Ovary (tissue), 7 donors: ENCODE measurements at regions not wholly inside any gene's neighbourhood (a gene's known extent, or its start where the extent isn't known, plus 50 kb on each side); places are given as distances from the start of the nearest gene placed in this dataset.

Experiments used
- DNase-seq, 5 donors: peaks; one replicate each; pipeline ENCODE4 v3.0.0-alpha.2; 2019 to 2020
- H3K27ac ChIP-seq, 2 donors: fragments of 200-600 bp; one replicate each; pipeline versions ENCODE4 v1.5.1 to v1.8.0; 2019 to 2022
- H3K27me3 ChIP-seq: fragments of 200-600 bp; one replicate; pipeline ENCODE4 v1.8.0; 2022
- H3K36me3 ChIP-seq: fragments of 200-600 bp; sonication (generic); one replicate; pipeline ENCODE4 v1.5.1; 2019
- H3K4me1 ChIP-seq: one replicate; pipeline ENCODE4 v1.8.1; 2013; ENCODE audit warnings: mild to moderate bottlenecking, moderate library complexity; ENCODE audit not compliant: insufficient read depth
- H3K4me3 ChIP-seq: fragments of 200-600 bp; sonication (generic); one replicate; pipeline ENCODE4 v1.5.1; 2017
- H3K9me3 ChIP-seq, 2 donors: fragments of 200-600 bp in 1 of 2; sonication (generic) in 1 of 2; one replicate each; pipeline versions ENCODE4 v1.5.1 to v1.8.1; 2013 to 2019; ENCODE audit warnings: mild to moderate bottlenecking in 1 of 2, moderate library complexity in 1 of 2
- EP300 ChIP-seq: sonication (generic); formaldehyde crosslinking; IDR thresholded peaks from one replicate; pipeline ENCODE4 v1.6.1; 2017; ENCODE audit warnings: antibody characterized with exemption
- POLR2A ChIP-seq: fragments of 450-650 bp; IDR thresholded peaks from one replicate; pipeline ENCODE4 v1.6.1; 2017; ENCODE audit warnings: antibody characterized with exemption, mild to moderate bottlenecking, moderate library complexity
- WGBS, 3 donors: extraction: QIAGEN DNeasy Blood & Tissue Kit in 1 of 3; methylation state at CpG; one replicate each; pipeline versions ENCODE4 v1.1.5 to v1.1.7; 2013 to 2017; 5-methylcytosine and 5-hydroxymethylcytosine counted together
- intact Hi-C, 4 donors: fragments of 100-400 bp; cut with DNase I; formaldehyde crosslinking; loops; one replicate each; pipeline versions ENCODE4 v1.11.0 to v1.15.1; 2022 to 2023
- TF ChIP-seq, protein P1 (sequence below), 3 donors: fragments of 450-650 bp in 2 of 3; fragments of 200-600 bp in 1 of 3; IDR thresholded peaks; one replicate each; pipeline versions ENCODE4 v1.5.1 to v1.8.0; 2016 to 2022; ENCODE audit warnings: antibody characterized with exemption in 3 of 3, mild to moderate bottlenecking in 1 of 3
- donor health status: DM: no; HTN: no; CAD: no; lungs with moderate emphysema.
- donor health status: DM: no; HTN: no; CAD: no.
- donor health status: Bipolar disorder and iron deficiency.
- donor health status: DM: no; HTN: no; CAD: no.
- donor health status: DM: yes; HTN: yes; CAD: no.

DNA sequence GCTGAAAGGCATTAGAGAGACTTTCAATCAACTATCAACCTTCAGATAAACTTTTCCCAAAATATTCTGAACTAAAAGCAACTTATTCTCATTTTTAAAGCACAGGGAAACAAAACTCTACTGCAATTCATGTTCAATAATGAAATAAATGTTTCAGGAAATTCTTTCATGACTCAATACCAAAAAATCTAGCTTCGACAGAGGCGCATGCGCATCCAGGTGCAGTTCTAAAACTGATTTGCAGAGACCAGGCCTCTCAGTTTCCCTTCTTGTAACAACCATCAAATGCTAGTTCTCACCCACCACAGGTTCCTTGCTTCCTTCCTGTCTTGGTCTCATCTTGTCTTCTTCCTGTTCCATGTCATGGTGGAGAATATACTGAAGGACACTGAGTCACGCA is 55.3 kb upstream of the NRBF2 start:
- Histone ChIP-seq H3K27ac (no peak overlapping the region), H3K4me3 (no peak overlapping the region), H3K9me3 (no peaks in the 10 kb centered on the region), H3K36me3 (no peaks in the 10 kb centered on the region), H3K27me3 (no peaks in the 10 kb centered on the region), H3K4me1 (no peaks in the 10 kb centered on the region)
- TF ChIP-seq POLR2A = no peak
- TF ChIP-seq, protein P1, sequence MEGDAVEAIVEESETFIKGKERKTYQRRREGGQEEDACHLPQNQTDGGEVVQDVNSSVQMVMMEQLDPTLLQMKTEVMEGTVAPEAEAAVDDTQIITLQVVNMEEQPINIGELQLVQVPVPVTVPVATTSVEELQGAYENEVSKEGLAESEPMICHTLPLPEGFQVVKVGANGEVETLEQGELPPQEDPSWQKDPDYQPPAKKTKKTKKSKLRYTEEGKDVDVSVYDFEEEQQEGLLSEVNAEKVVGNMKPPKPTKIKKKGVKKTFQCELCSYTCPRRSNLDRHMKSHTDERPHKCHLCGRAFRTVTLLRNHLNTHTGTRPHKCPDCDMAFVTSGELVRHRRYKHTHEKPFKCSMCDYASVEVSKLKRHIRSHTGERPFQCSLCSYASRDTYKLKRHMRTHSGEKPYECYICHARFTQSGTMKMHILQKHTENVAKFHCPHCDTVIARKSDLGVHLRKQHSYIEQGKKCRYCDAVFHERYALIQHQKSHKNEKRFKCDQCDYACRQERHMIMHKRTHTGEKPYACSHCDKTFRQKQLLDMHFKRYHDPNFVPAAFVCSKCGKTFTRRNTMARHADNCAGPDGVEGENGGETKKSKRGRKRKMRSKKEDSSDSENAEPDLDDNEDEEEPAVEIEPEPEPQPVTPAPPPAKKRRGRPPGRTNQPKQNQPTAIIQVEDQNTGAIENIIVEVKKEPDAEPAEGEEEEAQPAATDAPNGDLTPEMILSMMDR (IDR thresholded peaks at IDR 0.05) = no peak
- TF ChIP-seq EP300 = no peak
- intact Hi-C loops = no loop called here
- no peak for DNase-seq
- WGBS, 3 donors = 95 to 96% (median 96%) methylated on average over 4 of the region's 4 CpGs

DNA sequence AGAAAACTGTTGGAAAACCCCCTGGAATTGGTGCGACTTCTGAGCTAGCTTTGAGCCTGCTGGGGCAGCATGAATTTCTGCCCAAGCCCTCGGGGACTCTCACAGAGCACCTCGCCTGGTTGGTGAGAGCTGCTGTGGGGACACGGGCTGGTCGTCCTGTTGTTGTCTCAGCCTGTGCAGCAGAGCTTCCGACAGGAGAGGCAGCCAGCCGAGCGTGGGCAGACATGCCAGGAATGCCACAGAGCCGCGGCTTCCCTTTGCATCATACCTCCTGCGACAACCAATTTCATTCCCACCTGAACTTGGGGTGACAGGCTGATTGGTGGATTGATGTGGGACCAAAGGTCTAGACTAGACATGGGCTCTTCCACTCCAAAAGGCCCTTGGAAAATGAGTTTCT is 60.2 kb upstream of the NRBF2 start:
- Histone ChIP-seq H3K9me3 (no peaks in the 10 kb centered on the region), H3K4me1 (no peaks in the 10 kb centered on the region), H3K36me3 (no peaks in the 10 kb centered on the region), H3K27me3 (no peaks in the 10 kb centered on the region), H3K4me3 (no peak overlapping the region), H3K27ac (no peak overlapping the region)
- TF ChIP-seq, protein P1 (IDR thresholded peaks at IDR 0.05) = no peak
- TF ChIP-seq EP300 = no peak
- no peak for TF ChIP-seq POLR2A
- 82 to 85% (median 82%) methylated on average over 11 of the region's 11 CpGs for WGBS, 3 donors
- intact Hi-C loops = no loop called here
- no peak for DNase-seq

DNA sequence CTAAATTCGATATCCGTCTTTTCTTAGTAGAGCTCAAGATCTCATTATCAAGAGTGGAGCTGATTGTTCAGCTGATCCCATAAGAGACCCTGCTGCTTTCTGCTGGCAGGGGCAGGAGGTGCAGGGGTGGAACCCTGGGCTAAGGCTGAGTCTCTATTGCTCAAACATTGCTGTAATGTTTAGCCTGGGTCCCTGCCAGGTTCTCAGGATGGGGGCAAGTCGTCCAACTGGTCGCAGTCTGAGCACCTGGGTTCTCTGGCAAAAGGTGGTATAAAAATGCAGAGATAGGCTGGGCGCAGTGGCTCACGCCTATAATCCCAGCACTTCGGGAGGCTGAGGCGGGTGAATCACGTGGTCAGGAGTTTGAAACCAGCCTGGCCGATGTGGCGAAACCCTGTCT is 62.0 kb upstream of the NRBF2 start:
- intact Hi-C loops = no loop called here
- H3K4me1 ChIP-seq = no peaks in the 10 kb centered on the region
- no peaks in the 10 kb centered on the region for H3K36me3 ChIP-seq
- H3K27me3 ChIP-seq = no peaks in the 10 kb centered on the region
- DNase-seq = no peak
- no peaks in the 10 kb centered on the region for H3K9me3 ChIP-seq
- no peak for TF ChIP-seq EP300
- TF ChIP-seq POLR2A = no peak
- no peak overlapping the region for H3K27ac ChIP-seq
- no peak overlapping the region for H3K4me3 ChIP-seq
- WGBS, 3 donors = 90 to 93% (median 92%) methylated on average over 11 of the region's 11 CpGs

DNA sequence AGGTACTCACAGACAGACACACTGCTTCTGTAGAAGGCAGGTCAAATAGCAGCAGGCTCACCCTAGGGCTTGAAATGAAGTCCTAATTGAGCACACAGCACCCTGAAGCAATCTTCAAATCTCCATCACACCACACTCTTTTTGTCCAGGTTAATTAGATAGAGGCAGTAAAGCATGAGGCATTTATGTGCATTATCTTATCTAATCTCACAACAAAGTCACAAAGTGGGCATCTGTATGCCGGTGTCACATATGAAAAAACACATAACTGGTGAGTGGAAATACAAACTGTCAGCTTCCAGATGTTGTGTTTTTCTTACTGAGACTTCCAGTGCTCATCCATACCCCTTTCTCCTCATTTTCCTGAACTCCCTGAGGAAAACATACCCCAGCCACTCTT is 63.8 kb upstream of the NRBF2 start:
- DNase-seq = no peak
- 57 to 63% (median 61%) methylated on average over 1 of the region's 1 CpG for WGBS, 3 donors
- no peaks in the 10 kb centered on the region for H3K36me3 ChIP-seq
- no peaks in the 10 kb centered on the region for H3K4me1 ChIP-seq
- no peak overlapping the region for H3K27ac ChIP-seq
- intact Hi-C loops = no loop called here
- H3K27me3 ChIP-seq = no peaks in the 10 kb centered on the region
- TF ChIP-seq POLR2A (no peak), EP300 (no peak)
- TF ChIP-seq, protein P1 (IDR thresholded peaks at IDR 0.05) = no peak
- no peaks in the 10 kb centered on the region for H3K9me3 ChIP-seq
- H3K4me3 ChIP-seq = no peak overlapping the region

DNA sequence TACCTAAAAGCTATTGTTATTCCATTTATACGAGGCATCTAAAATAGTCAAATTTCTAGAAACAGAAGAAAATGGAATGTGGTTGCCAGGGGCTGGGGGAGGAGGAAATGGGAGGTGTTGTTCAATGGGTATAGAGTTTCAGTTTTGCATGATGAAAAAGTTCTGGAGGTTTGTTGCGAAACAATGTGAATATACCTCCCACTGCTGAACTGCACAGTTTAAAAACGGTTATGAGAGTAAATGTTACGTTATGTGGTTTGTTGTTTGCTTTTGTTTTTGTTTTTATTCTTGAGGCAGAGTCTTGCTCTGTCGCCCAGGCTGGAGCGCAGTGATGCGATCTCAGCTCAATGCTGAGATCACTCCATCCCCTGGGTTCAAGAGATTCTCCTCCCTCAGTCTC is 64.9 kb upstream of the NRBF2 start:
- WGBS, 3 donors = 64 to 70% (median 64%) methylated on average over 7 of the region's 7 CpGs
- DNase-seq = no peak
- Histone ChIP-seq H3K4me1 (no peaks in the 10 kb centered on the region), H3K36me3 (no peaks in the 10 kb centered on the region), H3K4me3 (no peak overlapping the region), H3K27me3 (no peaks in the 10 kb centered on the region), H3K27ac (no peak overlapping the region), H3K9me3 (no peaks in the 10 kb centered on the region)
- TF ChIP-seq POLR2A (no peak), EP300 (no peak)
- TF ChIP-seq, protein P1 (IDR thresholded peaks at IDR 0.05) = no peak
- intact Hi-C loops = no loop called here
